DOHH2 (cell line): ENCODE measurements at regions not wholly inside any gene's neighbourhood (a gene's known extent, or its start where the extent isn't known, plus 50 kb on each side); places are given as distances from the start of the nearest gene placed in this dataset.

ENCODE experiments used
- H3F3A ChIP-seq: fragments of 200-600 bp; sonication (generic), shearing (Covaris generic); 2 replicates; pipeline ENCODE4 v1.6.0; 2016; ENCODE audit warnings: antibody characterized with exemption, mild to moderate bottlenecking; ENCODE audit not compliant: control insufficient read depth, insufficient read depth
- H3K27ac ChIP-seq: fragments of 200-600 bp; sonication (generic); 2 replicates; pipeline ENCODE4 v1.5.1; 2014; ENCODE audit warnings: low read depth, mild to moderate bottlenecking, low read length, moderate library complexity
- H3K27me3 ChIP-seq: fragments of 200-600 bp; sonication (generic); 2 replicates; pipeline ENCODE4 v1.6.1; 2014; ENCODE audit warnings: mild to moderate bottlenecking, low read length, mixed read lengths; ENCODE audit not compliant: control insufficient read depth
- H3K36me3 ChIP-seq: fragments of 200-600 bp; sonication (generic); 2 replicates; pipeline ENCODE4 v1.6.1; 2014; ENCODE audit warnings: mild to moderate bottlenecking, low read length, moderate library complexity, mixed read lengths; ENCODE audit not compliant: control insufficient read depth
- H3K4me1 ChIP-seq: fragments of 200-600 bp; sonication (generic); 2 replicates; pipeline ENCODE4 v1.6.1; 2014; ENCODE audit warnings: mild to moderate bottlenecking, low read length, mixed read lengths; ENCODE audit not compliant: control insufficient read depth
- H3K4me2 ChIP-seq: fragments of 200-600 bp; sonication (generic); 2 replicates; pipeline ENCODE4 v1.6.0; 2014; ENCODE audit warnings: mild to moderate bottlenecking, low read length, moderate library complexity
- H3K4me3 ChIP-seq: fragments of 200-600 bp; sonication (generic); 2 replicates; pipeline ENCODE4 v1.5.1; 2014; ENCODE audit warnings: mild to moderate bottlenecking, low read length, mixed read lengths
- H3K79me2 ChIP-seq: fragments of 200-600 bp; sonication (generic); 2 replicates; pipeline ENCODE4 v1.6.1; 2014; ENCODE audit warnings: mild to moderate bottlenecking, low read length, mixed read lengths; ENCODE audit not compliant: control insufficient read depth
- H3K9me2 ChIP-seq: fragments of 200-600 bp; sonication (generic); replicated peaks from 2 replicates; pipeline ENCODE4 v1.6.1; 2014; ENCODE audit warnings: mild to moderate bottlenecking, low read length, mixed read lengths; ENCODE audit not compliant: control insufficient read depth
- H3K9me3 ChIP-seq: fragments of 200-600 bp; sonication (generic); 2 replicates; pipeline ENCODE4 v1.6.1; 2014; ENCODE audit warnings: antibody characterized with exemption, low read length, mixed read lengths; ENCODE audit not compliant: control insufficient read depth, insufficient read depth
- H4K20me1 ChIP-seq: fragments of 200-600 bp; sonication (generic); 2 replicates; pipeline ENCODE4 v1.6.0; 2014; ENCODE audit warnings: low read depth, mild to moderate bottlenecking, antibody characterized with exemption, low read length, moderate library complexity; ENCODE audit not compliant: control insufficient read depth, insufficient read depth
- EZH2phosphoT487 ChIP-seq: fragments of 200-600 bp; sonication (generic); IDR thresholded peaks from 2 replicates; pipeline ENCODE4 v1.6.1; 2017; ENCODE audit warnings: borderline replicate concordance, mild to moderate bottlenecking, antibody characterized with exemption, low read length, moderate library complexity, mixed read lengths
- TF ChIP-seq, protein P1 (sequence below): fragments of 200-600 bp; sonication (generic); IDR thresholded peaks from one replicate; pipeline ENCODE4 v1.5.1; 2014; ENCODE audit warnings: antibody characterized with exemption, mild to moderate bottlenecking, low read depth, low read length; ENCODE audit not compliant: poor library complexity, severe bottlenecking

DNA sequence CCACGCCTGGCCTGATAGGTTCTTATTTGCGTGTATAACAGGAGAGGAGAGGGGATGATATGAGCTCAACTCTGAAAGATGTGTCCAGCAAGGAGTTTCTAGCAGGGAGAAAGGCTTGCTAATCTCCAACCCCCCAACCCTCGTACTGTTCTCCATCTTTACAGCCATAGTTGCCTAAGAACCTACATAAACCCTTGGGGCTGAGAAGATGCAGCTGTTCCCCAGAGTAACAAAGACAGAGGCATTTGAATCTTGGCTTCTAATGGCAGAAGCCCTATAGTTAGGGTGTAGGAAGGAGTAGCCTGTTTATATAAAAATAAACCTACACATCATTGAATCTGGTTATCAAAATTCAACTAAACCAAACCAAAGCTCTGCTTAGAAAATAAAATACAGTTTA is 631.4 kb upstream of the SLC35B3 start:
- TF ChIP-seq, protein P1, sequence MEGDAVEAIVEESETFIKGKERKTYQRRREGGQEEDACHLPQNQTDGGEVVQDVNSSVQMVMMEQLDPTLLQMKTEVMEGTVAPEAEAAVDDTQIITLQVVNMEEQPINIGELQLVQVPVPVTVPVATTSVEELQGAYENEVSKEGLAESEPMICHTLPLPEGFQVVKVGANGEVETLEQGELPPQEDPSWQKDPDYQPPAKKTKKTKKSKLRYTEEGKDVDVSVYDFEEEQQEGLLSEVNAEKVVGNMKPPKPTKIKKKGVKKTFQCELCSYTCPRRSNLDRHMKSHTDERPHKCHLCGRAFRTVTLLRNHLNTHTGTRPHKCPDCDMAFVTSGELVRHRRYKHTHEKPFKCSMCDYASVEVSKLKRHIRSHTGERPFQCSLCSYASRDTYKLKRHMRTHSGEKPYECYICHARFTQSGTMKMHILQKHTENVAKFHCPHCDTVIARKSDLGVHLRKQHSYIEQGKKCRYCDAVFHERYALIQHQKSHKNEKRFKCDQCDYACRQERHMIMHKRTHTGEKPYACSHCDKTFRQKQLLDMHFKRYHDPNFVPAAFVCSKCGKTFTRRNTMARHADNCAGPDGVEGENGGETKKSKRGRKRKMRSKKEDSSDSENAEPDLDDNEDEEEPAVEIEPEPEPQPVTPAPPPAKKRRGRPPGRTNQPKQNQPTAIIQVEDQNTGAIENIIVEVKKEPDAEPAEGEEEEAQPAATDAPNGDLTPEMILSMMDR, result no peak
- TF ChIP-seq EZH2phosphoT487, result no peak
- no peaks in the 10 kb centered on the region for H4K20me1 ChIP-seq
- no peaks in the 10 kb centered on the region for H3K27me3 ChIP-seq
- no peaks in the 10 kb centered on the region for H3K79me2 ChIP-seq
- no peaks in the 10 kb centered on the region for H3K9me3 ChIP-seq
- H3K36me3 ChIP-seq, result no peaks in the 10 kb centered on the region
- H3K4me2 ChIP-seq, result no peak overlapping the region
- no peaks in the 10 kb centered on the region for H3K9me2 ChIP-seq
- no peak overlapping the region for H3K27ac ChIP-seq
- H3K4me3 ChIP-seq, result no peak overlapping the region
- H3F3A ChIP-seq, result no peaks in the 10 kb centered on the region
- no peaks in the 10 kb centered on the region for H3K4me1 ChIP-seq

DNA sequence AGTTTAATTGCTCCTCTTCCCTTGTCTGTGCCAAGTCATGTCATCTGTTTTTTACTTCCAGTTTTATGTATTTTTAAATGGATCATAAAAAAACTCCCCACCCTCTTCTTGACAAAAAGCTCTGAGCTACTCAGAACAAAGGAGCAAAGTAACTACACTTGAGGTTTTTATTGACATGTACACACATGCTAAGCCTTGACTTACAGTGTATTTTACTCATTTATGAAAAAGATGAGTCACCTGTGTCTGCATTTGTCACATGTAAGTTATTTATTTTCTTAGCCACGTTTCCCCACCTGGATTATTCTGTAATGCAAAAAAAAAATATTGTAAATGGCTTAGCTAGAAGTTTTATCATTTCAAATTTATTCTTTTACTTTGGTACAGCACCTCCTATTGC is 628.8 kb upstream of the SLC35B3 start:
- Histone ChIP-seq H3K4me3 (no peak overlapping the region), H4K20me1 (no peaks in the 10 kb centered on the region), H3K9me2 (no peaks in the 10 kb centered on the region), H3K36me3 (no peaks in the 10 kb centered on the region), H3K4me2 (no peak overlapping the region), H3K9me3 (no peaks in the 10 kb centered on the region), H3K27me3 (no peaks in the 10 kb centered on the region), H3K4me1 (no peaks in the 10 kb centered on the region), H3F3A (no peaks in the 10 kb centered on the region), H3K27ac (no peak overlapping the region), H3K79me2 (no peaks in the 10 kb centered on the region)
- TF ChIP-seq, protein P1, result no peak
- TF ChIP-seq EZH2phosphoT487, result no peak

DNA sequence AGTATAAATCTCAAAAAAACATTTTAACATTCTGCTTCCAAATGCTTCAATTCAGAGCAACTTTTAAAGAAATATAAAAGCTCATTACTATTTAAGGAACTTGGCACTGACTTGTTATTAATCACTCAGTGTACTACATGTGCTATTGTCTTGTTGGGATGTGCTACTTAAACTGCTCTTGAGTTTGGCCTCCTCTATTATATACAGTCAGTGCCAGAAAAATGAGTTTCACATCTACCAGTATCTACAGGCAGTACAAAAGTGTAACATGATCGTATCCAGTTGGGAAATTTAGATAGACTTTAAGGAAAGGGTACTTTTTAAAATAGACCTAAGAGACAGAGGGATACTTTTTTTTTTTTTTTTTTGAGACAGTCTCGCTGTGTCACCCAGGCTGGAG is 627.3 kb upstream of the SLC35B3 start:
- H3K4me1 ChIP-seq, result no peaks in the 10 kb centered on the region
- no peaks in the 10 kb centered on the region for H3K27me3 ChIP-seq
- H3K27ac ChIP-seq, result no peak overlapping the region
- H4K20me1 ChIP-seq, result no peaks in the 10 kb centered on the region
- no peaks in the 10 kb centered on the region for H3K79me2 ChIP-seq
- no peaks in the 10 kb centered on the region for H3K9me3 ChIP-seq
- no peaks in the 10 kb centered on the region for H3K9me2 ChIP-seq
- no peak overlapping the region for H3K4me3 ChIP-seq
- no peak for TF ChIP-seq EZH2phosphoT487
- TF ChIP-seq, protein P1, result no peak
- H3F3A ChIP-seq, result no peaks in the 10 kb centered on the region
- H3K4me2 ChIP-seq, result no peak overlapping the region
- H3K36me3 ChIP-seq, result no peaks in the 10 kb centered on the region

DNA sequence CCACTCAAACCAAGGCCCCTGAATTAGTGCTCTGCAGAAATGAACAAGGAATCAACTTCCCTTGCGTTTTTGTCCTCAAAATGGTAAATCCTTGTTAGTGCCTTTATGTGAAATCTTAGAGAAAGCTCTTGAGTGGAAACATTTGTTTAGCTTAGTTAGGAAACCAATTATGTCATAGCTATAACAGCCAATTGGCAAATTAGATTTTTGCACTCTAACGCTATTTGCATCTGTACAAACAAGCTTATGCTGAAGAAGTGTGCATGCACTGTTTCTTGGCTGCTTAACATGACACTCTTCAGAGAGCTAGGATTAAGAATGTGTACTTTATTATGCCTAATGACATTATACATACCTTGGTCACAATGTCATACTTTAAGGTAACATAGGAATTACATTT is 622.6 kb upstream of the SLC35B3 start:
- no peak overlapping the region for H3K4me2 ChIP-seq
- no peaks in the 10 kb centered on the region for H3K4me1 ChIP-seq
- no peak for TF ChIP-seq EZH2phosphoT487
- TF ChIP-seq, protein P1, result no peak
- no peaks in the 10 kb centered on the region for H4K20me1 ChIP-seq
- H3K79me2 ChIP-seq, result no peaks in the 10 kb centered on the region
- H3K4me3 ChIP-seq, result no peak overlapping the region
- H3K27ac ChIP-seq, result no peak overlapping the region
- no peaks in the 10 kb centered on the region for H3F3A ChIP-seq
- H3K36me3 ChIP-seq, result no peaks in the 10 kb centered on the region
- H3K9me3 ChIP-seq, result no peaks in the 10 kb centered on the region
- no peaks in the 10 kb centered on the region for H3K9me2 ChIP-seq
- no peaks in the 10 kb centered on the region for H3K27me3 ChIP-seq
